AG04450 (cell line): ENCODE measurements at regions not wholly inside any gene's neighbourhood (a gene's known extent, or its start where the extent isn't known, plus 50 kb on each side); places are given as distances from the start of the nearest gene placed in this dataset.

Experiments
- CTCF ChIA-PET: fragments of 300-600, 350-600 bp; formaldehyde crosslinking; extraction: SDS; loops from one replicate; lab custom pipeline; 2022; ENCODE audit warnings: antibody characterized with exemption, inconsistent platforms; lab: Charles Lee
- POLR2A ChIA-PET: fragments of 350-600 bp; formaldehyde crosslinking; extraction: SDS; loops from one replicate; lab custom pipeline; 2021; ENCODE audit warnings: antibody characterized with exemption, inconsistent platforms; lab: Yijun Ruan, JAX
- DNase-seq: peaks from one replicate; pipeline ENCODE4 v3.0.0-alpha.2; 2011; ENCODE audit warnings: low read depth, low spot score
- H3K27ac ChIP-seq: one replicate; pipeline ENCODE4 v1.5.1; 2012; ENCODE audit warnings: low read depth, low read length, control low read depth
- H3K27me3 ChIP-seq: one replicate; pipeline ENCODE4 v1.6.0; 2012; ENCODE audit warnings: low read length; ENCODE audit not compliant: control insufficient read depth, insufficient read depth
- H3K4me3 ChIP-seq: 2 replicates; pipeline ENCODE4 v1.5.1; 2011; ENCODE audit warnings: mild to moderate bottlenecking, low read depth, low read length, control low read depth
- H3K9me3 ChIP-seq: 2 replicates; pipeline ENCODE4 v1.5.1; 2012; ENCODE audit warnings: low read length; ENCODE audit not compliant: control insufficient read depth, insufficient read depth
- TF ChIP-seq, protein P1 (sequence below): IDR thresholded peaks from 2 replicates; pipeline ENCODE4 v1.5.1; 2011; ENCODE audit warnings: low read depth, low read length, control low read depth, inconsistent platforms

DNA sequence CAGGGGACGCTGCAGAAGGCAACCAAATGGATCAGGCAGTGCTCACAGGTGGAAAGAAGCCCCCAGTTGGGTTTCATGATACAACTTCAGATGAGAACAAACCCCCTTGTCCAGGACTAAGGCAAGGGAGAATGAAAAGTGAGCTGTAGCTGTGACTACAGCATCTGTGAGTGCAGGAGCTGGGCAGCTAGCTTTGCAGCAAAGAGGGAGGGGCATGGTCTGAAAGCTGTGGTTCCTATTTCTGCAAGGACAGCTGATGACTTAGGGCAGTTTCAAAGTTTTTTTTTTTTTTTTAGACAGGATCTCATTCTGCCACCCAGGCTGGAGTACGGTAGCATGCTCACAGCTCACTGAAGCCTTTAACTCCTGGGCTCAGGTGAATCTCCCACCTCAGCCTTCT lies 1317.4 kb upstream of the DIAPH2 start:
- TF ChIP-seq, protein P1, sequence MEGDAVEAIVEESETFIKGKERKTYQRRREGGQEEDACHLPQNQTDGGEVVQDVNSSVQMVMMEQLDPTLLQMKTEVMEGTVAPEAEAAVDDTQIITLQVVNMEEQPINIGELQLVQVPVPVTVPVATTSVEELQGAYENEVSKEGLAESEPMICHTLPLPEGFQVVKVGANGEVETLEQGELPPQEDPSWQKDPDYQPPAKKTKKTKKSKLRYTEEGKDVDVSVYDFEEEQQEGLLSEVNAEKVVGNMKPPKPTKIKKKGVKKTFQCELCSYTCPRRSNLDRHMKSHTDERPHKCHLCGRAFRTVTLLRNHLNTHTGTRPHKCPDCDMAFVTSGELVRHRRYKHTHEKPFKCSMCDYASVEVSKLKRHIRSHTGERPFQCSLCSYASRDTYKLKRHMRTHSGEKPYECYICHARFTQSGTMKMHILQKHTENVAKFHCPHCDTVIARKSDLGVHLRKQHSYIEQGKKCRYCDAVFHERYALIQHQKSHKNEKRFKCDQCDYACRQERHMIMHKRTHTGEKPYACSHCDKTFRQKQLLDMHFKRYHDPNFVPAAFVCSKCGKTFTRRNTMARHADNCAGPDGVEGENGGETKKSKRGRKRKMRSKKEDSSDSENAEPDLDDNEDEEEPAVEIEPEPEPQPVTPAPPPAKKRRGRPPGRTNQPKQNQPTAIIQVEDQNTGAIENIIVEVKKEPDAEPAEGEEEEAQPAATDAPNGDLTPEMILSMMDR = no peak
- POLR2A ChIA-PET = no interaction called here
- Histone ChIP-seq H3K4me3 (no peak overlapping the region), H3K9me3 (no peaks in the 10 kb centered on the region), H3K27me3 (no peaks in the 10 kb centered on the region), H3K27ac (no peak overlapping the region)
- CTCF ChIA-PET = no interaction called here
- no peak for DNase-seq

DNA sequence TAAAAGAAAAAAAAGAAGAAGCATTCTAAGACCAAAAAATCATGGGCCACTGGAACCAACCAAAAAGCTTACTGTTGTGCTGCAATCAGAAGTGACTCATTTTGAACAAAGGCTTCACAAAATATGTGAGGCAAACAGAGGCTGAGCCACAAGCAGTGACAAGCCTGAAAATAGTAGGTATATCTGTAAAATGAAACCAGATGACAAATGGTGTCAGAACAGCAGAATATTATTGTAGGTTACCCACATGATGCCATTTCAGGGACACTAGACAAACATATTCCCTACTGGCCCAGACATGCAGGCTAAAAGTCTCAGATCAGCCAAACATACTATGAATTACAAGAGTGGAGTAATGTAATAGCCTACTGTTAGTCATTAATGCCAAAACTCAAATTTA lies 1301.8 kb upstream of the DIAPH2 start:
- H3K4me3 ChIP-seq = no peak overlapping the region
- no peaks in the 10 kb centered on the region for H3K27me3 ChIP-seq
- no peak for DNase-seq
- H3K27ac ChIP-seq = no peak overlapping the region
- TF ChIP-seq, protein P1 = no peak
- H3K9me3 ChIP-seq = no peaks in the 10 kb centered on the region
- ChIA-PET CTCF (no interaction called here), POLR2A (no interaction called here)

DNA sequence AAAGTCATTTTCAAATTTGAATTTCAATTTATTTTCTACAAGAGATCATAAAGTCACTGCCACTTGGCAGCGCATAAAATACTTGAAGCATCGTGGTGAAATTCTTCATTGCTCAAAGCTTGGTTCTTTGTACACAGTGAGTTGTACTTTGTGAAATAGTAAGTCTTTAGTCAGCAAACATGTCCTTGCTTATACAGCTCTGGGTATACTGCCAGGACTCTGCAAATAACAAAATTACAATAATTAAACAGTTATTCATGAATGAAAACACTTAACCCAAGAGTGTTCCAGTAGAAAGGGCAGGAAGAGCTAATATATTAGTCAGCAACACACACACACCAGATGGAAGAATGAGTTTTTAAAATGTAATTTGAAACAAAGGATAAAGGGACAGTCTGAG lies 1300.9 kb upstream of the DIAPH2 start:
- no peak for DNase-seq
- ChIA-PET POLR2A (no interaction called here), CTCF (no interaction called here)
- Histone ChIP-seq H3K9me3 (no peaks in the 10 kb centered on the region), H3K27me3 (no peaks in the 10 kb centered on the region), H3K27ac (no peak overlapping the region), H3K4me3 (no peak overlapping the region)
- TF ChIP-seq, protein P1 = no peak

DNA sequence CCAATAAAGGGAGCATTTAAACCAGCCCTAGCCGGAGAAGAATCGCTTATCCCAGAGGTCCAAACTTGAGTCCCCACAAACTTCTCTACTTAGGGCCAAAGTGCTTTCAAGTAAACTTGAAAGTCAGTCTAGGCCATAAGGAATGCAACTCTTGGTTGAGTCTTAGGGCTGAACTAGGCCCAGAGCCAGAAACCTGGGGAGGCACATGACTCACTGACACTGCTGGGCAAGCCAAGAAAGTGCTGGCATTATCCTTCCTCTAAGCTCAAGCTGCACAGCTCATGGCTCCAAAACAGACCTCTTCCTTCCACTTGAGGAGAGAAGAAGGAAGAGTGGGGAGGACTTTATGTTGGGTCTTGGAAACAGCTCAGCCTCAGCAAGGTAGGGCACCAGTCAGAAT lies 1257.3 kb upstream of the DIAPH2 start:
- Histone ChIP-seq H3K9me3 (no peaks in the 10 kb centered on the region; the same call in 1 of the 2 replicates), H3K27ac (no peak overlapping the region), H3K4me3 (no peak overlapping the region), H3K27me3 (no peaks in the 10 kb centered on the region)
- DNase-seq = no peak
- CTCF ChIA-PET = no interaction called here
- TF ChIP-seq, protein P1 = no peak
- POLR2A ChIA-PET = no interaction called here

DNA sequence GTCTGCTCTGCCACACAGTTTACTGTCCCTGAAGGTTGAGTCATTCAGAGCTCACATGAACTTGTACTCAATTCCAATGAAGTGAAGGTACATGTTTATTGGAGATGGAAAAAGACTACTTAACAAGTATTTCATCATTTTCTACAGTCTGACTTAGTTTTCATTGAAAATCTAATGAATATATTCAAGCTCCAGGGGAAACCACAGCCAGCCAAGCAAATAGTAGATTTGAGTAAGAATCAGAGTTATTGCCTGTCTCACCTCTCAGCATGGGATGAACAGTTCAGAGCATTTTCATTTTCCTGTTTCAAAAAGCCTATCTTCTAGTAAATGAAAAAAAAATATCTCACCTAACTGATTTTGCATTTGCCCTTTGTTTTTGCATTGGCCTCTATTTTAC lies 1249.4 kb upstream of the DIAPH2 start:
- CTCF ChIA-PET = no interaction called here

More for the DNA sequence above, 1249.4 kb upstream of the DIAPH2 start:
- H3K9me3 ChIP-seq = no peaks in the 10 kb centered on the region
- TF ChIP-seq, protein P1 = no peak
- H3K4me3 ChIP-seq = no peak overlapping the region
- no peak overlapping the region for H3K27ac ChIP-seq
- POLR2A ChIA-PET = no interaction called here
- DNase-seq = no peak
- no peaks in the 10 kb centered on the region for H3K27me3 ChIP-seq
